Neuronal stem cell (in vitro differentiated cells): ENCODE measurements at regions not wholly inside any gene's neighbourhood (a gene's known extent, or its start where the extent isn't known, plus 50 kb on each side); places are given as distances from the start of the nearest gene placed in this dataset.

Experiments
- DNase-seq: peaks from one replicate; pipeline ENCODE4 v3.0.0-alpha.2; 2013; ENCODE audit warnings: low spot score
- H2AFZ ChIP-seq: one replicate; pipeline ENCODE4 v1.6.1; 2013; ENCODE audit warnings: mild to moderate bottlenecking, low read length, inconsistent platforms
- H2AK5ac ChIP-seq: 2 replicates; pipeline ENCODE4 v1.6.1; 2013; ENCODE audit warnings: low read depth, mild to moderate bottlenecking, inconsistent platforms, low read length, moderate library complexity, mixed read lengths
- H2BK120ac ChIP-seq: 2 replicates; pipeline ENCODE4 v1.6.1; 2013; ENCODE audit warnings: low read depth, mild to moderate bottlenecking, inconsistent platforms, low read length, moderate library complexity, mixed read lengths
- H2BK12ac ChIP-seq: one replicate; pipeline ENCODE4 v1.6.1; 2013; ENCODE audit warnings: low read length, inconsistent platforms
- H2BK15ac ChIP-seq: 2 replicates; pipeline ENCODE4 v1.6.1; 2013; ENCODE audit warnings: mild to moderate bottlenecking, low read length, inconsistent platforms, mixed read lengths
- H2BK5ac ChIP-seq: one replicate; pipeline ENCODE4 v1.6.1; 2013; ENCODE audit warnings: inconsistent platforms, mild to moderate bottlenecking, low read length, moderate library complexity
- H3K14ac ChIP-seq: one replicate; pipeline ENCODE4 v1.6.1; 2013; ENCODE audit warnings: low read length, inconsistent platforms
- H3K18ac ChIP-seq: 2 replicates; pipeline ENCODE4 v1.6.1; 2013; ENCODE audit warnings: low read length, inconsistent platforms
- H3K23ac ChIP-seq: 2 replicates; pipeline ENCODE4 v1.6.1; 2013; ENCODE audit warnings: low read depth, mild to moderate bottlenecking, mixed read lengths, low read length, inconsistent platforms; ENCODE audit not compliant: poor library complexity
- H3K27ac ChIP-seq: replicated peaks from 3 replicates; pipeline ENCODE4 v1.5.1; 2013; ENCODE audit warnings: low read length, inconsistent platforms
- H3K27me3 ChIP-seq, 3 experiments: 2 replicates each; pipeline ENCODE4 v1.6.1; 2013; ENCODE audit warnings: low read length in 3 of 3, mild to moderate bottlenecking in 2 of 3, inconsistent platforms in 1 of 3, low read depth in 1 of 3, mixed read lengths in 1 of 3, moderate library complexity in 1 of 3; ENCODE audit not compliant: control insufficient read depth in 3 of 3, insufficient read depth in 3 of 3
- H3K36me3 ChIP-seq, 2 donors: replicated peaks in 1 of 2; 2 replicates each; pipeline ENCODE4 v1.6.1; 2013; ENCODE audit warnings: low read length in 2 of 2; ENCODE audit not compliant: control insufficient read depth in 2 of 2, insufficient read depth in 2 of 2
- H3K4ac ChIP-seq: 2 replicates; pipeline ENCODE4 v1.6.1; 2013; ENCODE audit warnings: inconsistent platforms, mild to moderate bottlenecking, low read length, moderate library complexity
- H3K4me1 ChIP-seq, 2 donors: 1 replicate in 1 of 2; 2 replicates in 1 of 2; pipeline ENCODE4 v1.6.1; 2013; ENCODE audit warnings: low read length in 2 of 2, low read depth in 1 of 2; ENCODE audit not compliant: control insufficient read depth in 2 of 2, insufficient read depth in 1 of 2
- H3K4me2 ChIP-seq: one replicate; pipeline ENCODE4 v1.6.1; 2013; ENCODE audit warnings: mild to moderate bottlenecking, low read length, inconsistent platforms; ENCODE audit not compliant: insufficient read depth, poor library complexity, severe bottlenecking
- H3K4me3 ChIP-seq, 2 donors: 2 replicates each; pipeline ENCODE4 v1.5.1; 2013; ENCODE audit warnings: low read length in 2 of 2, mild to moderate bottlenecking in 2 of 2, inconsistent platforms in 1 of 2, moderate library complexity in 1 of 2
- H3K79me1 ChIP-seq: one replicate; pipeline ENCODE4 v1.6.1; 2013; ENCODE audit warnings: low read depth, mild to moderate bottlenecking, inconsistent platforms, low read length, moderate library complexity
- H3K9ac ChIP-seq: one replicate; pipeline ENCODE4 v1.6.1; 2013; ENCODE audit warnings: mild to moderate bottlenecking, low read depth, low read length, inconsistent platforms; ENCODE audit not compliant: poor library complexity
- H3K9me3 ChIP-seq, 2 donors: replicated peaks in 1 of 2; 2 replicates each; pipeline versions ENCODE3 to v1.6.1; 2013; ENCODE audit warnings: low read length in 2 of 2, mild to moderate bottlenecking in 2 of 2, inconsistent platforms in 1 of 2, low read depth in 1 of 2, mixed read lengths in 1 of 2, moderate library complexity in 1 of 2; ENCODE audit not compliant: control insufficient read depth in 2 of 2, insufficient read depth in 1 of 2
- H4K8ac ChIP-seq: one replicate; pipeline ENCODE4 v1.6.1; 2013; ENCODE audit warnings: low read depth, mild to moderate bottlenecking, inconsistent platforms, low read length, moderate library complexity
- H4K91ac ChIP-seq: one replicate; pipeline ENCODE4 v1.6.1; 2013; ENCODE audit warnings: low read length, low read depth, mild to moderate bottlenecking, inconsistent platforms; ENCODE audit not compliant: poor library complexity
- WGBS, 2 donors: extraction: QIAGEN DNeasy Blood & Tissue Kit; methylation state at CpG; one replicate each; pipeline ENCODE4 v1.1.7; 2013; ENCODE audit warnings: missing lambda C conversion rate in 2 of 2, mixed read lengths in 1 of 2; ENCODE audit not compliant: insufficient read length in 2 of 2, insufficient replicate concordance in 1 of 2; ENCODE audit errors: extremely low coverage in 2 of 2; 5-methylcytosine and 5-hydroxymethylcytosine counted together

DNA sequence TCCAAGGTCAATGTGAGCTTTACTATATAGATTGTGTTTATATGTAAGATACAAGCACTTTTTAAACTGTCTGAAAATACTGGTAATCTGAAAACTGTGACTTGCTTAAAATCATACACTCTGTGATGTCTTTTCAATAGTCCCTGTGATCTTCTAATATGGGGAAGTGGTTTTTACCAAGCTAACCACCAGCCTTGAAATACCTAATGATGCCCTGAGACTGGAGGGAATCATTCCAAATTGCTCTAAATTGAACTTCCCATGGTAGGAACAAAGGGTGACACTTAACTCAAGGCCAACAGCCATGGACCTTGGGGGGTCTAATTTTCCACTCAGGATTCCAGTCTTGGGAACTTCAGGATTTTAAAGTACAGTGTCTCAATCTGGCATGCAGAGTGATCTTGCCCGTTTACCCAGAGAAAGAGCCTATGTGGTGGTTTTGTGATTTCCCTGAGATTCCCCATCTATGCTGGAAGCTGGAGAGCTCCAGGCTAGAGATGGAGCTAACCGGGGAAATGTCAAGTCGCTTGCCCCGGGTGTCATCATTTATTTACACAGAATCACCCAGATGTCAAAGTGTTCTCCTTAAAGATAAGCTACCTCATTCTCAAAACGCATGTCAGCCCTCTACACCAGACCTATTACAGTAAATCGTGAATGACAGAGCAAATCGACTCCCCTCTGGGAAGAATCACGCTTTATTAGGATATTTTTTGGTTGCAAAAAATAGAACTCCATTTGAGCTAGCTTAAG is 198.5 kb downstream of the SP3 start:
- Histone ChIP-seq H3K9me3 (no peaks in the 10 kb centered on the region), H3K36me3 (no peaks in the 10 kb centered on the region), H4K8ac (no peak overlapping the region), H4K91ac (no peak overlapping the region), H3K4me1 (peaks cover 8 to 11% of the 10 kb centered on the region in 2 donors), H3K27me3 (no peaks in the 10 kb centered on the region), H3K79me1 (no peaks in the 10 kb centered on the region), H3K23ac (no peak overlapping the region), H3K14ac (no peak overlapping the region), H3K4ac (no peak overlapping the region), H3K4me2 (no peak overlapping the region), H3K9ac (no peak overlapping the region), H3K4me3 (no peak overlapping the region), H2BK12ac (no peak overlapping the region), H3K18ac (no peak overlapping the region), H2BK120ac (no peak overlapping the region), H2BK15ac (no peak overlapping the region), H2BK5ac (no peak overlapping the region), H3K27ac (no peak overlapping the region), H2AFZ (no peak overlapping the region), H2AK5ac (no peak overlapping the region)
- no CpG with 5 or more reads among the region's 8 CpGs for WGBS, 2 donors
- DNase-seq = no peak

DNA sequence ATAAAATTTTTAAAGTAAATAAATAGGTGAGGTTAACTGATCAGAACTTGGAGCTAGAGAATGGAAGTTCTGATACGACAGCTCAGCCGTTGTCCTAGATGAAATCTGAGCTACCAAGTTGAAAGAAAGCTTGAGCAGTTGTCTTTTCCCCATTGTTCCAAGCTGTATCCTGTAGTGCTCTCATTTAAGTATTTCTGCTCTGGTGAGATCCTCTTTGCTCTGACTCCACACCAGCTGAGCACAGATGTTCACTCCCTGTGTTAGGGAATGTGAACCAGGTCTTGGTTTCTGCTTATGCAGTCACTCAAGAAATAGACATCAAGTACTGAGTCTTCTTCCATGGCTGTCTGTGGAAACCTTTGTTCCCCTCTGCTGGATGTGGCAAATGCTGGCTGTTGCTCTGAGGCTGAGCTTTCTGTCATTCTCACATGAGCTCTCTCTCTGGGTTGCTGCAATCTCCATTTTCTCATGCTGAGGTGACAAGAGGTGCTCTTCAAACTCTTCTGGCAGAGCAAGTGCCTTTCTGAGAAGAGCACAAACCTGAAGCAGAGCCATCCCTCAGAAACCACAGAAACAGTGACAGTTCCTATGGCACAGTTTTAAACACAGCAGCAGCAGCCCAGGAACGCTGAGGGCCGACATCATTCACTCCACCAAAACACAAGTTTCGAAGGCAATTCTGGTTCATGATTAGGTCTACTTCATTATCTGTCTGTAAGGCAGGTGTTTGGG is 194.1 kb downstream of the SP3 start:
- H3K36me3 ChIP-seq = no peaks in the 10 kb centered on the region
- H2BK15ac ChIP-seq = no peak overlapping the region
- no peak overlapping the region for H3K4ac ChIP-seq
- peak overlapping the region; percentile 63 for H2AFZ ChIP-seq
- H3K4me1 ChIP-seq = peaks cover 8 to 11% of the 10 kb centered on the region in 2 donors
- H3K4me3 ChIP-seq = no peak overlapping the region
- WGBS, 2 donors = no CpG with 5 or more reads among the region's 5 CpGs
- no peak overlapping the region for H2BK12ac ChIP-seq
- H2BK120ac ChIP-seq = no peak overlapping the region
- no peaks in the 10 kb centered on the region for H3K79me1 ChIP-seq
- no peak overlapping the region for H3K14ac ChIP-seq
- no peak for DNase-seq
- no peak overlapping the region for H3K4me2 ChIP-seq
- no peak overlapping the region for H3K27ac ChIP-seq
- no peak overlapping the region for H3K18ac ChIP-seq
- no peak overlapping the region for H2AK5ac ChIP-seq
- no peaks in the 10 kb centered on the region for H3K9me3 ChIP-seq
- H4K8ac ChIP-seq = no peak overlapping the region
- no peak overlapping the region for H4K91ac ChIP-seq
- H3K9ac ChIP-seq = no peak overlapping the region
- H3K27me3 ChIP-seq = no peaks in the 10 kb centered on the region
- no peak overlapping the region for H2BK5ac ChIP-seq
- no peak overlapping the region for H3K23ac ChIP-seq

DNA sequence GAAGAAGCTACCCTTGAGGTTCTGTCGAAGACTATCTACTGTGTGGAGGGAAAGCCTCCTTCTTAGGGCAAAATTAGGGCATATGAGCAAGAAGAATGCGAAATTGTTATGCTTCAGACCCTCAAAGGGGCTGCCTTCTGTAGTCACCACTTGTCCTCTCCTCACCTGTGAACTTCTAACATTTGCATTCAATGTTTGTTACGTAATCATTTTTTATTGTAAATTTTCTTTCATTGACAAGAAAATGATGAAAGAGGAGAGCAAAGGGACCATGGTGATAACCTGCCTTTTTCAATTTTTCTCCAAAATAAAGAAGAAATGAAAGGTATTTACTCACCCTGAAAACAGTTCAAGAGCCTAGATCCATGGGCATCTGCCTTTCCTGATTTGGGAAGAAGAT is 193.0 kb downstream of the SP3 start:
- H4K8ac ChIP-seq = no peak overlapping the region
- H2AFZ ChIP-seq = no peak overlapping the region
- H3K14ac ChIP-seq = no peak overlapping the region
- no peak overlapping the region for H3K27ac ChIP-seq
- no peak overlapping the region for H3K4me3 ChIP-seq
- no CpG with 5 or more reads among the region's 3 CpGs for WGBS, 2 donors
- no peak overlapping the region for H2BK120ac ChIP-seq
- peaks cover 8 to 11% of the 10 kb centered on the region in 2 donors for H3K4me1 ChIP-seq
- no peak overlapping the region for H3K18ac ChIP-seq
- no peak for DNase-seq
- no peaks in the 10 kb centered on the region for H3K27me3 ChIP-seq
- no peaks in the 10 kb centered on the region for H3K79me1 ChIP-seq
- no peak overlapping the region for H2BK15ac ChIP-seq
- H3K4me2 ChIP-seq = no peak overlapping the region
- H3K9ac ChIP-seq = no peak overlapping the region
- H4K91ac ChIP-seq = no peak overlapping the region
- H3K23ac ChIP-seq = no peak overlapping the region
- no peak overlapping the region for H2AK5ac ChIP-seq
- no peak overlapping the region for H2BK12ac ChIP-seq
- H3K36me3 ChIP-seq = no peaks in the 10 kb centered on the region
- no peaks in the 10 kb centered on the region for H3K9me3 ChIP-seq
- no peak overlapping the region for H2BK5ac ChIP-seq
- H3K4ac ChIP-seq = no peak overlapping the region

DNA sequence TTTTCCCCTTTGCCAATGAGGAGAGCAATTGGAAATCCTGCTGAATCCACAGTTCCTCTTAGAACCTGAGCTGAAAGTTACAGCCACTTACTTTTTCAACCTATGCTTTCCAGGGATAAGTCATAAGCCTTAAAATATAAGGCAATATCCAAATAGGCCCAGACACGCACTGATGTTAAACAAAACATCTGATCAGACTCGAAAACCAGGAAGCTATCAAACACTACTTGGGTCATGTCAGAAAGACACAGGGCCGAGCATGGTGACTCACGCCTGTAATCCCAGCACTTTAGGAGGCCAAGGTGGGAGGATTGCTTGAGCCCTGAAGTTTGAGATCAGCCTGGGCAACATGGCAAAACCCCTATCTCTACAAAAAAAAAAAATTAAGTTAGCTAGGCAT is 192.1 kb downstream of the SP3 start:
- Histone ChIP-seq H3K36me3 (no peaks in the 10 kb centered on the region), H2BK15ac (no peak overlapping the region), H3K9me3 (no peaks in the 10 kb centered on the region), H3K79me1 (no peaks in the 10 kb centered on the region), H4K91ac (no peak overlapping the region), H3K4ac (no peak overlapping the region), H3K27ac (no peak overlapping the region), H3K4me3 (no peak overlapping the region), H2AK5ac (no peak overlapping the region), H3K27me3 (no peaks in the 10 kb centered on the region), H3K4me2 (no peak overlapping the region), H3K23ac (no peak overlapping the region), H2BK12ac (no peak overlapping the region), H3K9ac (no peak overlapping the region), H4K8ac (no peak overlapping the region), H2AFZ (no peak overlapping the region), H2BK120ac (no peak overlapping the region), H3K18ac (no peak overlapping the region), H3K4me1 (peaks cover 8 to 11% of the 10 kb centered on the region in 2 donors), H2BK5ac (no peak overlapping the region), H3K14ac (no peak overlapping the region)
- WGBS, 2 donors = no CpG with 5 or more reads among the region's 4 CpGs
- DNase-seq = no peak
